H1 (cell line): ENCODE measurements at regions not wholly inside any gene's neighbourhood (a gene's known extent, or its start where the extent isn't known, plus 50 kb on each side); places are given as distances from the start of the nearest gene placed in this dataset.

Source experiments
- CTCF ChIA-PET: fragments of 300-600 bp; sonication (Branson Sonifier 250); formaldehyde crosslinking; loops from one replicate; lab custom pipeline; 2021; ENCODE audit not compliant: partially characterized antibody; lab: Charles Lee
- POLR2A ChIA-PET: fragments of 300-600 bp; sonication (Branson Sonifier 250); formaldehyde crosslinking; loops from one replicate; lab custom pipeline; 2021; ENCODE audit warnings: inconsistent platforms; ENCODE audit not compliant: partially characterized antibody; lab: Charles Lee
- DNase-seq, 2 experiments: peaks; one replicate each; pipeline versions ENCODE4 v3.0.0 to v3.0.0-alpha.2; 2010 to 2022; ENCODE audit warnings: low spot score in 2 of 2, low read depth in 1 of 2, mixed read lengths in 1 of 2
- FAIRE-seq: peaks from 2 replicates; lab custom pipeline; 2011; peaks lifted over from hg19 to GRCh38; lab: Jason Lieb, UNC
- H2AFZ ChIP-seq: 2 replicates; pipeline ENCODE4 v1.8.1; 2012; ENCODE audit warnings: low read length, inconsistent platforms
- H2AK5ac ChIP-seq: 2 replicates; pipeline ENCODE4 v1.6.1; 2013; ENCODE audit warnings: low read depth, low read length
- H2BK120ac ChIP-seq: replicated peaks from 2 replicates; pipeline ENCODE3; 2013; ENCODE audit warnings: low read depth, low read length, inconsistent platforms
- H2BK12ac ChIP-seq: 2 replicates; pipeline ENCODE4 v1.6.1; 2013; ENCODE audit warnings: low read depth, low read length
- H2BK15ac ChIP-seq: 2 replicates; pipeline ENCODE4 v1.6.1; 2013; ENCODE audit warnings: low read length
- H2BK20ac ChIP-seq: 2 replicates; pipeline ENCODE4 v1.6.1; 2013; ENCODE audit warnings: low read length
- H2BK5ac ChIP-seq: 2 replicates; pipeline ENCODE4 v1.6.1; 2013; ENCODE audit warnings: low read depth, low read length
- H3K14ac ChIP-seq: 2 replicates; pipeline ENCODE4 v1.6.1; 2013; ENCODE audit warnings: inconsistent platforms; ENCODE audit not compliant: insufficient read length
- H3K18ac ChIP-seq: 2 replicates; pipeline ENCODE4 v1.6.1; 2013; ENCODE audit warnings: low read length; ENCODE audit errors: extremely low read depth
- H3K23ac ChIP-seq: 2 replicates; pipeline ENCODE4 v1.6.1; 2013; ENCODE audit warnings: inconsistent platforms; ENCODE audit not compliant: insufficient read length
- H3K23me2 ChIP-seq: 2 replicates; pipeline ENCODE4 v1.6.1; 2013; ENCODE audit warnings: low read depth, low read length
- H3K27ac ChIP-seq: 2 replicates; pipeline ENCODE4 v1.6.1; 2011; ENCODE audit warnings: low read depth, low read length, inconsistent platforms
- H3K27me3 ChIP-seq, 4 experiments: replicated peaks in 1 of 4; 1 replicate in 1 of 4; 2 replicates in 3 of 4; pipeline versions ENCODE4 v1.6.1 to v1.8.1; 2011 to 2013; ENCODE audit warnings: low read length in 3 of 4, mild to moderate bottlenecking in 3 of 4, inconsistent platforms in 2 of 4, mixed read lengths in 2 of 4, moderate library complexity in 1 of 4; ENCODE audit not compliant: control insufficient read depth in 3 of 4, insufficient read depth in 3 of 4; ENCODE audit errors: extremely low read depth in 1 of 4
- H3K36me3 ChIP-seq, 4 experiments: 2 replicates each; pipeline versions ENCODE4 v1.6.1 to v1.8.1; 2011 to 2013; ENCODE audit warnings: mild to moderate bottlenecking in 4 of 4, low read length in 3 of 4, moderate library complexity in 2 of 4, control low read depth in 1 of 4, inconsistent platforms in 1 of 4; ENCODE audit not compliant: insufficient read depth in 4 of 4, control insufficient read depth in 2 of 4
- H3K4ac ChIP-seq: replicated peaks from 2 replicates; pipeline ENCODE3; 2013; ENCODE audit warnings: low read length, low read depth, mixed read lengths, inconsistent platforms; ENCODE audit not compliant: insufficient read length
- H3K4me1 ChIP-seq, 4 experiments: replicated peaks in 1 of 4; 1 replicate in 1 of 4; 2 replicates in 3 of 4; pipeline versions ENCODE4 v1.6.1 to v1.8.1; 2011 to 2013; ENCODE audit warnings: low read length in 3 of 4, inconsistent platforms in 2 of 4, mixed read lengths in 1 of 4; ENCODE audit not compliant: insufficient read depth in 4 of 4, control insufficient read depth in 3 of 4
- H3K4me2 ChIP-seq, 2 experiments: 2 replicates each; pipeline versions ENCODE4 v1.6.1 to v1.8.1; 2011 to 2013; ENCODE audit warnings: low read depth in 2 of 2, low read length in 2 of 2, control low read depth in 1 of 2, inconsistent platforms in 1 of 2, mild to moderate bottlenecking in 1 of 2; ENCODE audit not compliant: insufficient read depth in 1 of 2
- H3K4me3 ChIP-seq, 4 experiments: fragments of 200-600, 300-600 bp in 1 of 4; sonication (generic), shearing (Covaris generic), sonication (Bioruptor Twin) in 1 of 4; 2 replicates each; pipeline versions ENCODE4 v1.5.1 to v1.8.1; 2011 to 2016; ENCODE audit warnings: low read length in 4 of 4, low read depth in 3 of 4, control low read depth in 2 of 4, inconsistent platforms in 2 of 4, mild to moderate bottlenecking in 2 of 4, mixed read lengths in 1 of 4, moderate library complexity in 1 of 4; ENCODE audit not compliant: insufficient read depth in 2 of 4; ENCODE audit errors: extremely low read depth in 1 of 4
- H3K56ac ChIP-seq: replicated peaks from 2 replicates; pipeline ENCODE3; 2013; ENCODE audit warnings: low read depth, mild to moderate bottlenecking, mixed read lengths, low read length, inconsistent platforms; ENCODE audit not compliant: insufficient read length
- H3K79me1 ChIP-seq: 2 replicates; pipeline ENCODE4 v1.6.1; 2013; ENCODE audit warnings: low read depth, low read length, control low read depth
- H3K79me2 ChIP-seq, 2 experiments: 2 replicates each; pipeline versions ENCODE4 v1.6.1 to v1.8.1; 2012 to 2013; ENCODE audit warnings: low read length in 2 of 2, mild to moderate bottlenecking in 2 of 2, inconsistent platforms in 1 of 2; ENCODE audit not compliant: insufficient read depth in 2 of 2, control insufficient read depth in 1 of 2
- H3K9ac ChIP-seq, 4 experiments: replicated peaks in 1 of 4; 1 replicate in 1 of 4; 2 replicates in 3 of 4; pipeline versions ENCODE4 v1.6.1 to v1.8.1; 2011 to 2013; ENCODE audit warnings: low read depth in 3 of 4, low read length in 3 of 4, control low read depth in 2 of 4, mild to moderate bottlenecking in 2 of 4, moderate library complexity in 2 of 4, inconsistent platforms in 1 of 4; ENCODE audit errors: extremely low read depth in 1 of 4
- H3K9me3 ChIP-seq, 2 experiments: 2 replicates each; pipeline versions ENCODE4 v1.6.1 to v1.8.1; 2012 to 2013; ENCODE audit warnings: mild to moderate bottlenecking in 2 of 2, moderate library complexity in 2 of 2, control low read depth in 1 of 2, inconsistent platforms in 1 of 2, low read depth in 1 of 2, low read length in 1 of 2, mixed read lengths in 1 of 2; ENCODE audit not compliant: insufficient read depth in 2 of 2
- H4K20me1 ChIP-seq, 2 experiments: replicated peaks in 1 of 2; 2 replicates each; pipeline versions ENCODE3 to v1.8.1; 2011 to 2013; ENCODE audit warnings: inconsistent platforms in 2 of 2, low read length in 2 of 2, mild to moderate bottlenecking in 1 of 2; ENCODE audit not compliant: insufficient read depth in 2 of 2, control insufficient read depth in 1 of 2
- H4K5ac ChIP-seq: 2 replicates; pipeline ENCODE4 v1.6.1; 2013; ENCODE audit warnings: low read length, low read depth, mixed read lengths, inconsistent platforms; ENCODE audit not compliant: insufficient read length
- H4K8ac ChIP-seq: 2 replicates; pipeline ENCODE4 v1.8.0; 2013; ENCODE audit warnings: mild to moderate bottlenecking, moderate library complexity, low read length, inconsistent platforms; ENCODE audit not compliant: insufficient read depth; ENCODE audit errors: extremely low read depth
- H4K91ac ChIP-seq: replicated peaks from 2 replicates; pipeline ENCODE3; 2013; ENCODE audit warnings: low read length, mixed read lengths, inconsistent platforms; ENCODE audit not compliant: insufficient read length
- KDM5A ChIP-seq: fragments of 200-600 bp; IDR thresholded peaks from 2 replicates; pipeline ENCODE4 v1.7.1; 2012; ENCODE audit warnings: mild to moderate bottlenecking, low read length, inconsistent platforms, mixed read lengths
- WGBS, 2 experiments: shearing (Covaris generic) in 1 of 2; methylation state at CpG; one replicate each; pipeline versions ENCODE4 v1.1.6 to v1.1.7; 2013 to 2015; ENCODE audit warnings: low lambda C conversion rate in 2 of 2, mixed read lengths in 2 of 2, inconsistent platforms in 1 of 2, low coverage in 1 of 2, missing lambda C conversion rate in 1 of 2; ENCODE audit not compliant: insufficient replicate concordance in 2 of 2, insufficient coverage in 1 of 2, insufficient read length in 1 of 2; ENCODE audit errors: extremely low coverage in 1 of 2, missing lambda C conversion rate in 1 of 2; 5-methylcytosine and 5-hydroxymethylcytosine counted together

DNA sequence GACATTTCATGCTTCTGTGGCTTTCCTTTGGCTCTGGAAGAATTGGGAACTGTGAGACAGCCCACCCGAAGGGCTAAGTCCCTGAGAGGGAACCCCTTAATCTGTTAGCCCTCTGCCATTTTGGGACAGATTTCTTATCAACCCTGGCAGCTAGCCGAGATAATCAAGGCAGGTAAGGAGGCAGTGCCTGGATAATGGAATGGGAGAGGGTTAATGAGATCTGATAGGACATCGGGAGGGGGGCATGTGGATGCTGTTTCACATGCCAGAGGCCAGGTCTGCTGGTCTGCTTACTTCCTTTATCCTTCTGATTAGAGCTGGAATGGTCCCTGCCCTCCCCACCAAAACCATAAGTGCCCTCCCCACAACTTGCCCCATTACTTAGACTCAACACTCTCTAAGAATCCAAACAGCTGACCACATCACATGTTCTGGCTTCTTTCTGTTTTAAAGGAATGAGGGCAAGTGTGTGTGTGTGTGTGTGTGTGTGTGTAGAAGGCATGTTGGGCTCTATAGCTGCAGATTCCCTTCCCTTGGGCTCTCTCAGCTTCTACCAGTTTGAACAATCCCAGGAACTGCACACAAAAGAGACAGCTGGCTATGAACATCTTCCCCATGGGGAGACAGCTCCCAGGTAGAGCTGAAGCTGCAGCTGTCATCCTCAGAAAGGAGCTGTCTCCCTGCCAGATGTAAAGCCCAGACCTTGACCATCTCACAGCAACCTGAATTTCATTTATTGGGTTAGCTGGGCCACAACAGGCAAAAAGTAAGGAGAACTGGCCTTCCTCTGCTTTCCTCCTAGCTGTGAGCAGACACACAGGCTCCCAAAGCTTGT lies 221.3 kb downstream of the PIK3R1 start:
- Histone ChIP-seq H2BK20ac (no peak overlapping the region), H3K18ac (no peak overlapping the region), H3K79me2 (no peaks in the 10 kb centered on the region), H4K91ac (no peak overlapping the region), H3K23me2 (no peaks in the 10 kb centered on the region; the same call in 1 of the 2 replicates), H3K23ac (no peak overlapping the region), H3K9ac (no peak overlapping the region), H3K14ac (no peak overlapping the region), H3K4me1 (no peaks in the 10 kb centered on the region), H4K5ac (no peak overlapping the region), H2BK15ac (no peak overlapping the region), H3K27ac (no peak overlapping the region), H3K4me2 (no peak overlapping the region), H4K20me1 (no peaks in the 10 kb centered on the region), H3K4me3 (no peak overlapping the region), H2BK12ac (no peak overlapping the region), H2AFZ (0 out of 2 replicates have a peak overlapping the region, but pooled peaks have one; percentile 37), H4K8ac (no peak overlapping the region), H2BK120ac (no peak overlapping the region), H3K4ac (no peak overlapping the region), H2BK5ac (no peak overlapping the region), H3K56ac (no peak overlapping the region), H3K36me3 (no peaks in the 10 kb centered on the region), H2AK5ac (no peak overlapping the region), H3K9me3 (no peaks in the 10 kb centered on the region), H3K27me3 (no peaks in the 10 kb centered on the region), H3K79me1 (no peaks in the 10 kb centered on the region)
- DNase-seq (no peak), FAIRE-seq (no peak)
- 93% methylated on average over 3 of the region's 3 CpGs; no CpG with 5 or more reads in 1 of the 2 experiments for WGBS, 2 experiments
- ChIA-PET CTCF (interaction anchor here (0.9 to 1.1 kb wide), 2 partner anchors 10 to 150 kb away, joined by 3 to 4 read pairs; no protein-coding TSS in a partner anchor), POLR2A (interaction anchor here (0.6 kb wide), 1 partner anchor 44 kb away, joined by 5 read pairs; no protein-coding TSS in a partner anchor)
- no peak for TF ChIP-seq KDM5A
